MM.1S (cell line): ENCODE measurements at regions not wholly inside any gene's neighbourhood (a gene's known extent, or its start where the extent isn't known, plus 50 kb on each side); places are given as distances from the start of the nearest gene placed in this dataset.

Experiments
- DNase-seq: peaks from one replicate; pipeline ENCODE4 v3.0.0-alpha.2; 2015
- H2AFZ ChIP-seq: fragments of 300-600 bp; sonication (generic); 2 replicates; pipeline ENCODE4 v1.6.0; 2016; ENCODE audit warnings: antibody characterized with exemption, low read length
- H3F3A ChIP-seq: fragments of 300-600 bp; sonication (generic); 2 replicates; pipeline ENCODE4 v1.6.1; 2016; ENCODE audit warnings: mild to moderate bottlenecking, antibody characterized with exemption, low read length, moderate library complexity, mixed read lengths; ENCODE audit not compliant: insufficient read depth
- H3K27ac ChIP-seq: fragments of 300-600 bp; sonication (generic); 2 replicates; pipeline ENCODE4 v1.5.1; 2016; ENCODE audit warnings: mild to moderate bottlenecking, low read length
- H3K27me3 ChIP-seq: fragments of 300-600 bp; sonication (generic); replicated peaks from 2 replicates; pipeline ENCODE4 v1.6.0; 2016; ENCODE audit warnings: low read length; ENCODE audit not compliant: insufficient read depth
- H3K36me3 ChIP-seq: fragments of 300-600 bp; sonication (generic); replicated peaks from 2 replicates; pipeline ENCODE4 v1.6.1; 2016; ENCODE audit warnings: mild to moderate bottlenecking, low read length, mixed read lengths; ENCODE audit not compliant: insufficient read depth
- H3K4me1 ChIP-seq: fragments of 300-600 bp; sonication (generic); 2 replicates; pipeline ENCODE4 v1.6.1; 2016; ENCODE audit warnings: low read length, mixed read lengths
- H3K4me2 ChIP-seq: fragments of 300-600 bp; sonication (generic); 2 replicates; pipeline ENCODE4 v1.6.0; 2016; ENCODE audit warnings: low read depth, low read length
- H3K4me3 ChIP-seq: fragments of 300-600 bp; sonication (generic); 2 replicates; pipeline ENCODE4 v1.5.1; 2016; ENCODE audit warnings: low read length, mixed read lengths
- H3K79me2 ChIP-seq: fragments of 300-600 bp; sonication (generic); 2 replicates; pipeline ENCODE4 v1.6.1; 2016; ENCODE audit warnings: mixed run types, low read length, mixed read lengths
- H3K9ac ChIP-seq: fragments of 300-600 bp; sonication (generic); 2 replicates; pipeline ENCODE4 v1.6.1; 2016; ENCODE audit warnings: low read length, mixed read lengths
- H3K9me2 ChIP-seq: fragments of 300-600 bp; sonication (generic); replicated peaks from 2 replicates; pipeline ENCODE4 v1.6.1; 2016; ENCODE audit warnings: mild to moderate bottlenecking, low read length, mixed read lengths; ENCODE audit not compliant: insufficient read depth
- H3K9me3 ChIP-seq: fragments of 300-600 bp; sonication (generic); replicated peaks from 2 replicates; pipeline ENCODE4 v1.6.1; 2016; ENCODE audit warnings: mild to moderate bottlenecking, low read length, mixed read lengths; ENCODE audit not compliant: insufficient read depth
- H4K20me1 ChIP-seq: fragments of 300-600 bp; sonication (generic); 2 replicates; pipeline ENCODE4 v1.6.1; 2016; ENCODE audit warnings: mild to moderate bottlenecking, low read length, moderate library complexity, mixed read lengths; ENCODE audit not compliant: insufficient read depth
- EZH2 ChIP-seq: fragments of 300-600 bp; sonication (generic); optimal IDR thresholded peaks from 2 replicates; pipeline ENCODE3; 2017; ENCODE audit warnings: low read depth, mild to moderate bottlenecking, antibody characterized with exemption, low read length, mixed read lengths
- EZH2phosphoT487 ChIP-seq: fragments of 300-600 bp; sonication (generic); IDR thresholded peaks from 2 replicates; pipeline ENCODE4 v1.6.1; 2018; ENCODE audit warnings: antibody characterized with exemption, low read length
- TF ChIP-seq, protein P1 (sequence below): fragments of 300-600 bp; sonication (generic); IDR thresholded peaks from 2 replicates; pipeline ENCODE4 v1.5.1; 2016; ENCODE audit warnings: antibody characterized with exemption, low read length, mixed read lengths

DNA sequence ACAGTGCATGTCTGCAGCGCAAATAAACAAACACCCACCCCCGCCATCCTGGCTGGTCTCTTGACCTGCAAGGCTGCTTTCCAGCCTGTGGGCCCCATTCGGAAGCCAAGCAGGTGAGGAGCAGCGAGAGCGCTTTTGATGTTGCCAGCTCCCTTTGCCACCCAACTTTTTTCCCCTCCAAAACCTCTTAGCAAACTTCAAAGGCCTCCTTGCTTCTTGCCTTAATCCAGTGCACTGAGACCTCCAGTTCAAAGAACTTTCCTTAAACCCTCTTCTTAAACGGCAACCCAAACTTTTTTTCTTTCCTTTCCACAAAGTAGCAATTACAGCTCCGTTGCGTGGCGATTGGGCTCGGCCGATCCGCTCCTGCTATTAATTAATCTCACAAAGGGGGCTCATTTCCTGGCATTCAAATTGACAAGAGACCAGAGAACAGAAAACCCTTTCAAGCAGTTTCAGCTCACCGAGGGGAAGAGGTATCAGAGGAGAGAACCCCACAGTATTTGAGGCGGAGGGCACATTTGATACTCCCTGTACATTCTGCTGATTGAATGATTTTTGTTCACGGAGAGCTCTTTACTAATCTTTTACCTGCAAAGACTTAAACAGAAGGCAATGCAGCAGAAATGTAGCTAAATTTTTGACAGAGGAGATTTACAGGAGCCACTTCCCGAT is 531.4 kb downstream of the TMEM182 start:
- H3K36me3 ChIP-seq = no peaks in the 10 kb centered on the region
- H3K27me3 ChIP-seq = no peaks in the 10 kb centered on the region
- peak overlapping the region; percentile 30 for H2AFZ ChIP-seq
- H3F3A ChIP-seq = no peaks in the 10 kb centered on the region
- H3K27ac ChIP-seq = no peak overlapping the region
- H3K9ac ChIP-seq = no peak overlapping the region
- H3K4me3 ChIP-seq = no peak overlapping the region
- no peaks in the 10 kb centered on the region for H3K4me1 ChIP-seq
- no peaks in the 10 kb centered on the region for H3K9me3 ChIP-seq
- no peaks in the 10 kb centered on the region for H3K79me2 ChIP-seq
- H3K4me2 ChIP-seq = peak overlapping the region; percentile 33; the same call in 1 of the 2 replicates
- no peaks in the 10 kb centered on the region for H3K9me2 ChIP-seq
- TF ChIP-seq EZH2phosphoT487 (no peak), EZH2 (no peak)
- TF ChIP-seq, protein P1, sequence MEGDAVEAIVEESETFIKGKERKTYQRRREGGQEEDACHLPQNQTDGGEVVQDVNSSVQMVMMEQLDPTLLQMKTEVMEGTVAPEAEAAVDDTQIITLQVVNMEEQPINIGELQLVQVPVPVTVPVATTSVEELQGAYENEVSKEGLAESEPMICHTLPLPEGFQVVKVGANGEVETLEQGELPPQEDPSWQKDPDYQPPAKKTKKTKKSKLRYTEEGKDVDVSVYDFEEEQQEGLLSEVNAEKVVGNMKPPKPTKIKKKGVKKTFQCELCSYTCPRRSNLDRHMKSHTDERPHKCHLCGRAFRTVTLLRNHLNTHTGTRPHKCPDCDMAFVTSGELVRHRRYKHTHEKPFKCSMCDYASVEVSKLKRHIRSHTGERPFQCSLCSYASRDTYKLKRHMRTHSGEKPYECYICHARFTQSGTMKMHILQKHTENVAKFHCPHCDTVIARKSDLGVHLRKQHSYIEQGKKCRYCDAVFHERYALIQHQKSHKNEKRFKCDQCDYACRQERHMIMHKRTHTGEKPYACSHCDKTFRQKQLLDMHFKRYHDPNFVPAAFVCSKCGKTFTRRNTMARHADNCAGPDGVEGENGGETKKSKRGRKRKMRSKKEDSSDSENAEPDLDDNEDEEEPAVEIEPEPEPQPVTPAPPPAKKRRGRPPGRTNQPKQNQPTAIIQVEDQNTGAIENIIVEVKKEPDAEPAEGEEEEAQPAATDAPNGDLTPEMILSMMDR = no peak
- no peaks in the 10 kb centered on the region for H4K20me1 ChIP-seq
- DNase-seq = no peak

DNA sequence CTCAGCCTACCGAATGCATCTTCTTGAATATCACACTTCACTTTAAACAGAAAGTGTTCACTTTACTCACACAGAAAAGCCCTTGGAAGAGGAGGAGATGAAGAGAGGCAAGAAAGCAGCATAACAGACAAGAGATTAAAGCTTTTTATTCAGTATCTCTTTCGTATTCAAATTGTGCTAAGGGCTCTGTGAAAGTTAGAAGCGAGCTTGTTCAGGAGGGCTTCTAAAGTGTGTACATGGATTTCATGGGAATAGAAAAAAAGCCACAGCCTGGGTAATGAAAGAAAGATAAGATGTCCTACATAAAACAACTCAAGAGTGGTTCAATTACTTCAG is 531.9 kb downstream of the TMEM182 start:
- Histone ChIP-seq H3K27ac (no peak overlapping the region), H3K4me3 (peak overlapping the region; percentile 26; the same call in 1 of the 2 replicates), H3K9me3 (no peaks in the 10 kb centered on the region), H2AFZ (peak overlapping the region; percentile 30), H3K9me2 (no peaks in the 10 kb centered on the region), H3K27me3 (no peaks in the 10 kb centered on the region), H3K4me1 (no peaks in the 10 kb centered on the region), H3F3A (no peaks in the 10 kb centered on the region), H4K20me1 (no peaks in the 10 kb centered on the region), H3K36me3 (no peaks in the 10 kb centered on the region), H3K79me2 (no peaks in the 10 kb centered on the region), H3K9ac (no peak overlapping the region), H3K4me2 (peak overlapping the region; percentile 33; the same call in 1 of the 2 replicates)
- no peak for TF ChIP-seq EZH2
- TF ChIP-seq, protein P1 = no peak
- no peak for TF ChIP-seq EZH2phosphoT487
- DNase-seq = no peak

DNA sequence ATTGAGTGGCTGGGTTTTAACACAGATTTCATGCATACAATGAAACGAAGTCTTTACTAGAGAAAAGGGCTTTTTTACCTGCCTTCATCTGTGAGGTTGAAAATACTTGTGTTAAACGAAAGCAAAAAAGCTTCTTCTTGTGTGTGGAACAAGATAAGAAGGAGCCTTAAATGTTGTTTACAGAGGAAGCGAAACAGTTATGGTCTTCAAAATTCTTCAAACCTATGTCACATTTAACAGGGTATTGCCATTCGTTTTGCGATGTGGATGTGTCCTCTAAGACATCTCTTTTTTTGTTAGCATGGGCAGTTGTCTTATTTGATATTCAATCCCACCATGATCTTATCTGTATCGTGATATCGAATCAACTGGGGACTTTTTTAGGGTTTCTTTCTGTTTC is 532.6 kb downstream of the TMEM182 start:
- no peaks in the 10 kb centered on the region for H3K9me2 ChIP-seq
- H3K27ac ChIP-seq = no peak overlapping the region
- peak overlapping the region; percentile 26; the same call in 1 of the 2 replicates for H3K4me3 ChIP-seq
- peak overlapping the region; percentile 3; the same call in 1 of the 2 replicates for H3K9ac ChIP-seq
- peak overlapping the region; percentile 30 for H2AFZ ChIP-seq
- H3K36me3 ChIP-seq = no peaks in the 10 kb centered on the region
- peak; percentile 19 for DNase-seq
- H3K4me1 ChIP-seq = no peaks in the 10 kb centered on the region
- H3K9me3 ChIP-seq = no peaks in the 10 kb centered on the region
- peak overlapping the region; percentile 33; the same call in 1 of the 2 replicates for H3K4me2 ChIP-seq
- no peaks in the 10 kb centered on the region for H4K20me1 ChIP-seq
- H3K27me3 ChIP-seq = no peaks in the 10 kb centered on the region
- TF ChIP-seq, protein P1 = no peak
- TF ChIP-seq EZH2phosphoT487 = no peak
- TF ChIP-seq EZH2 = no peak
- H3F3A ChIP-seq = no peaks in the 10 kb centered on the region
- H3K79me2 ChIP-seq = no peaks in the 10 kb centered on the region
